Mesenchymal stem cell (in vitro differentiated cells and primary cell): ENCODE measurements at regions not wholly inside any gene's neighbourhood (a gene's known extent, or its start where the extent isn't known, plus 50 kb on each side); places are given as distances from the start of the nearest gene placed in this dataset.

Experiments
- DNase-seq: peaks from one replicate; pipeline ENCODE4 v3.0.0-alpha.2; 2013
- H2AFZ ChIP-seq: one replicate; pipeline ENCODE4 v1.6.1; 2013; ENCODE audit warnings: low read depth, mild to moderate bottlenecking, control low read depth, inconsistent platforms, low read length, moderate library complexity
- H2AK5ac ChIP-seq: 2 replicates; pipeline ENCODE4 v1.6.1; 2013; ENCODE audit warnings: low read length, moderate library complexity, mild to moderate bottlenecking, inconsistent platforms; ENCODE audit not compliant: severe bottlenecking
- H2BK120ac ChIP-seq: one replicate; pipeline ENCODE4 v1.6.1; 2013; ENCODE audit warnings: low read depth, mild to moderate bottlenecking, inconsistent platforms, low read length, moderate library complexity
- H2BK12ac ChIP-seq, 2 experiments: one replicate each; pipeline ENCODE4 v1.6.1; 2013; ENCODE audit warnings: inconsistent platforms in 2 of 2, low read length in 2 of 2, mild to moderate bottlenecking in 2 of 2, moderate library complexity in 2 of 2, control low read depth in 1 of 2
- H2BK15ac ChIP-seq: one replicate; pipeline ENCODE4 v1.6.1; 2013; ENCODE audit warnings: mild to moderate bottlenecking, low read depth, inconsistent platforms; ENCODE audit not compliant: poor library complexity, severe bottlenecking
- H2BK5ac ChIP-seq: 2 replicates; pipeline ENCODE4 v1.6.1; 2013; ENCODE audit warnings: low read depth, mild to moderate bottlenecking, low read length, control low read depth, inconsistent platforms; ENCODE audit not compliant: poor library complexity, severe bottlenecking
- H3K14ac ChIP-seq, 2 experiments: one replicate each; pipeline ENCODE4 v1.6.1; 2013; ENCODE audit warnings: inconsistent platforms in 2 of 2, low read length in 2 of 2, control low read depth in 1 of 2, mild to moderate bottlenecking in 1 of 2, moderate library complexity in 1 of 2
- H3K18ac ChIP-seq, 2 experiments: one replicate each; pipeline ENCODE4 v1.6.1; 2013; ENCODE audit warnings: inconsistent platforms in 2 of 2, low read length in 2 of 2, control low read depth in 1 of 2, low read depth in 1 of 2, mild to moderate bottlenecking in 1 of 2
- H3K23ac ChIP-seq, 2 experiments: one replicate each; pipeline ENCODE4 v1.6.1; 2013; ENCODE audit warnings: inconsistent platforms in 2 of 2, low read length in 2 of 2, mild to moderate bottlenecking in 2 of 2, moderate library complexity in 2 of 2, control low read depth in 1 of 2
- H3K27ac ChIP-seq: 2 replicates; pipeline ENCODE4 v1.5.1; 2013; ENCODE audit warnings: mild to moderate bottlenecking, moderate library complexity, low read length, control low read depth, inconsistent platforms; ENCODE audit not compliant: poor library complexity, severe bottlenecking
- H3K27me3 ChIP-seq, 2 experiments: 2 replicates each; pipeline versions ENCODE4 v1.6.1 to v1.7.0; 2013; ENCODE audit warnings: low read length in 2 of 2, mild to moderate bottlenecking in 2 of 2, moderate library complexity in 2 of 2, control low read depth in 1 of 2, inconsistent platforms in 1 of 2; ENCODE audit not compliant: control insufficient read depth in 1 of 2, insufficient read depth in 1 of 2
- H3K36me3 ChIP-seq, 2 experiments: 2 replicates each; pipeline versions ENCODE4 v1.6.1 to v1.7.0; 2013; ENCODE audit warnings: low read length in 2 of 2, control low read depth in 1 of 2, inconsistent platforms in 1 of 2, low read depth in 1 of 2, mild to moderate bottlenecking in 1 of 2; ENCODE audit not compliant: insufficient read depth in 2 of 2, control insufficient read depth in 1 of 2
- H3K4ac ChIP-seq, 2 experiments: one replicate each; pipeline ENCODE4 v1.6.1; 2013; ENCODE audit warnings: inconsistent platforms in 2 of 2, low read length in 2 of 2, mild to moderate bottlenecking in 2 of 2, moderate library complexity in 2 of 2, control low read depth in 1 of 2, low read depth in 1 of 2
- H3K4me1 ChIP-seq: 2 replicates; pipeline ENCODE4 v1.6.1; 2013; ENCODE audit warnings: low read depth, low read length, control low read depth; ENCODE audit not compliant: control insufficient read depth, insufficient read depth
- H3K4me2 ChIP-seq: 2 replicates; pipeline ENCODE4 v1.6.1; 2013; ENCODE audit warnings: low read length, mild to moderate bottlenecking, inconsistent platforms; ENCODE audit not compliant: poor library complexity, severe bottlenecking
- H3K4me3 ChIP-seq, 2 experiments: 2 replicates each; pipeline versions ENCODE4 v1.5.1 to v1.7.0; 2013; ENCODE audit warnings: low read length in 2 of 2, mild to moderate bottlenecking in 2 of 2, control low read depth in 1 of 2, low read depth in 1 of 2; ENCODE audit not compliant: insufficient read depth in 1 of 2
- H3K79me1 ChIP-seq: replicated peaks from 2 replicates; pipeline ENCODE4 v1.6.1; 2013; ENCODE audit warnings: mild to moderate bottlenecking, control low read depth, low read length, inconsistent platforms; ENCODE audit not compliant: poor library complexity, severe bottlenecking
- H3K9ac ChIP-seq: 2 replicates; pipeline ENCODE4 v1.7.0; 2013; ENCODE audit warnings: mild to moderate bottlenecking, low read length, moderate library complexity
- H3K9me3 ChIP-seq: 2 replicates; pipeline ENCODE4 v1.7.0; 2013; ENCODE audit warnings: mild to moderate bottlenecking, low read length; ENCODE audit not compliant: control insufficient read depth
- H4K8ac ChIP-seq: one replicate; pipeline ENCODE4 v1.6.1; 2013; ENCODE audit warnings: inconsistent platforms, mild to moderate bottlenecking, low read length, moderate library complexity
- H4K91ac ChIP-seq: one replicate; pipeline ENCODE4 v1.6.1; 2013; ENCODE audit warnings: mild to moderate bottlenecking, low read length, inconsistent platforms
- WGBS: methylation state at CpG from one replicate; pipeline ENCODE4 v1.1.7; 2013; ENCODE audit warnings: mixed read lengths; 5-methylcytosine and 5-hydroxymethylcytosine counted together

DNA sequence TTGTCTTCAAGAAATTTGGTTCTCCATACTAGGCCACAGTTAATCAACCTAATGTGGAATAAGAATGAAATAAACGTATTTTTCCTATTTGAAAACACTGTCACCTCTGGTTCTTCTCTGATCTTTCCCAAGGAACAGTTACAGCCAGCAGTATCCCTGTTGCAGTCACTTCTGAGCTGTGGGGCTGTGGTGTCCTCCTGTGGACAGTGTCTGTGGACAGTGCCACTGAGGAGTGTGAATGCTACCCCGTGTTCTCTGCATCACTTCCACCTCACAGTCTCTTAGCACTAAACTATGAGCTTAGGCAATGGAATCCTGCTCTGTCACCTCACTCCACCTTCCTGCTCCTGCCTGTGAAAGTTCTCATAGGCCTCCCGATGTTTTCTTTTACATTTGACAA is 817.5 kb downstream of the VGLL3 start:
- H4K91ac ChIP-seq, result no peak overlapping the region
- no peak overlapping the region for H2BK120ac ChIP-seq
- H3K23ac ChIP-seq, result no peak overlapping the region
- H3K9ac ChIP-seq, result no peak overlapping the region
- no peak overlapping the region for H3K4ac ChIP-seq
- no peak overlapping the region for H4K8ac ChIP-seq
- no peak overlapping the region for H3K4me3 ChIP-seq
- DNase-seq, result no peak
- H3K4me1 ChIP-seq, result no peaks in the 10 kb centered on the region
- no peak overlapping the region for H3K4me2 ChIP-seq
- H2AK5ac ChIP-seq, result no peak overlapping the region
- no peak overlapping the region for H3K14ac ChIP-seq
- H2BK12ac ChIP-seq, result no peak overlapping the region
- no peak overlapping the region for H2BK15ac ChIP-seq
- H3K27ac ChIP-seq, result no peak overlapping the region
- no peak overlapping the region for H2AFZ ChIP-seq
- H3K9me3 ChIP-seq, result no peaks in the 10 kb centered on the region
- H3K27me3 ChIP-seq, result no peaks in the 10 kb centered on the region
- H2BK5ac ChIP-seq, result no peak overlapping the region
- 38% methylated on average over 2 of the region's 3 CpGs for WGBS
- no peaks in the 10 kb centered on the region for H3K79me1 ChIP-seq
- H3K36me3 ChIP-seq, result no peaks in the 10 kb centered on the region
- H3K18ac ChIP-seq, result no peak overlapping the region

DNA sequence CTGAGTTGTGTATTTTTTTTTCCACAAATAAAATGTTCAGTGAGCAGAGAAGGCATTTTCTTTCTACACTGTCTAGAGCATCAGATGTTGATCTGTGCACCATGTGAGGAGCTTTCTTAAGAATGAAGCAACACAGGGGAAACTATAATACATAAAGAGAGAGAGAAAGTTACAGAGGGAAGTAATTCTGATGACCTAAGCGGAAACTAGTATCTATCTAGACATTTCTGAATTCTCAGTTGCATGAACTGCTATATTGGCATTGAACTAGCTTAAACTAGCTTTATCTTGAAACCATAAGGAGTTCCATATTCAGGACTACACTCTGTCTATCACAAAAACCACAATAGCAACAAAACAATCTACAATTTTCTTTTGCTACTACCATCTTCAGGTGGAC is 822.4 kb downstream of the VGLL3 start:
- no peak overlapping the region for H2BK5ac ChIP-seq
- H4K91ac ChIP-seq, result no peak overlapping the region
- H2BK15ac ChIP-seq, result no peak overlapping the region
- DNase-seq, result no peak
- 43% methylated on average over 1 of the region's 1 CpG for WGBS
- no peak overlapping the region for H3K18ac ChIP-seq
- no peak overlapping the region for H2BK120ac ChIP-seq
- no peak overlapping the region for H2BK12ac ChIP-seq
- H3K36me3 ChIP-seq, result no peaks in the 10 kb centered on the region
- H3K27ac ChIP-seq, result no peak overlapping the region
- no peak overlapping the region for H3K4me2 ChIP-seq
- H3K23ac ChIP-seq, result no peak overlapping the region
- no peaks in the 10 kb centered on the region for H3K9me3 ChIP-seq
- no peak overlapping the region for H3K14ac ChIP-seq
- no peak overlapping the region for H2AFZ ChIP-seq
- H3K9ac ChIP-seq, result no peak overlapping the region
- no peak overlapping the region for H3K4ac ChIP-seq
- no peaks in the 10 kb centered on the region for H3K79me1 ChIP-seq
- H4K8ac ChIP-seq, result no peak overlapping the region
- no peaks in the 10 kb centered on the region for H3K27me3 ChIP-seq
- no peaks in the 10 kb centered on the region for H3K4me1 ChIP-seq
- no peak overlapping the region for H3K4me3 ChIP-seq
- no peak overlapping the region for H2AK5ac ChIP-seq

DNA sequence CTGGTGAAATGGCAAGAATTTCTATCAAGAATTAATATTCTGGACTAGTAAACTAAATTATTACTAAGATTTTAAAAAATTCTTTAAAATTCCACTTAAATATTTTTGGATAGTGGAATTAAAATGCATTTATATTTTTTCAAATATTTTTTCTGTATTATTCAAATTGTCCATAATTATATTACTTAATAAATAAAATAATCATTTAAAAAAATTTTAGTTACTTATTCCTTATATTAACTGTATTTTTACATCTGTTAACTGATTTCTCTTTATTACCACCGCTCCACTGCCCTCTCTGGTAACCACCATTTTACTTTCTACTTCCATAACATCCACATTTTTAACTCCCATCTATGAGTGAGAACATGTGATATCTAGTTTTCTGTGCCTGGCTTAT is 828.4 kb downstream of the VGLL3 start:
- no peak overlapping the region for H3K14ac ChIP-seq
- 50% methylated on average over 1 of the region's 1 CpG for WGBS
- H3K27me3 ChIP-seq, result no peaks in the 10 kb centered on the region
- no peak for DNase-seq
- no peak overlapping the region for H4K8ac ChIP-seq
- H3K79me1 ChIP-seq, result no peaks in the 10 kb centered on the region
- no peaks in the 10 kb centered on the region for H3K36me3 ChIP-seq
- no peak overlapping the region for H3K18ac ChIP-seq
- no peak overlapping the region for H2BK15ac ChIP-seq
- no peak overlapping the region for H2BK120ac ChIP-seq
- no peak overlapping the region for H2AK5ac ChIP-seq
- no peak overlapping the region for H4K91ac ChIP-seq
- H3K9ac ChIP-seq, result no peak overlapping the region
- no peak overlapping the region for H3K4ac ChIP-seq
- no peak overlapping the region for H3K4me3 ChIP-seq
- no peak overlapping the region for H2BK5ac ChIP-seq
- H2AFZ ChIP-seq, result no peak overlapping the region
- no peak overlapping the region for H2BK12ac ChIP-seq
- no peak overlapping the region for H3K4me2 ChIP-seq
- no peaks in the 10 kb centered on the region for H3K9me3 ChIP-seq
- H3K4me1 ChIP-seq, result no peaks in the 10 kb centered on the region
- no peak overlapping the region for H3K27ac ChIP-seq
- no peak overlapping the region for H3K23ac ChIP-seq

DNA sequence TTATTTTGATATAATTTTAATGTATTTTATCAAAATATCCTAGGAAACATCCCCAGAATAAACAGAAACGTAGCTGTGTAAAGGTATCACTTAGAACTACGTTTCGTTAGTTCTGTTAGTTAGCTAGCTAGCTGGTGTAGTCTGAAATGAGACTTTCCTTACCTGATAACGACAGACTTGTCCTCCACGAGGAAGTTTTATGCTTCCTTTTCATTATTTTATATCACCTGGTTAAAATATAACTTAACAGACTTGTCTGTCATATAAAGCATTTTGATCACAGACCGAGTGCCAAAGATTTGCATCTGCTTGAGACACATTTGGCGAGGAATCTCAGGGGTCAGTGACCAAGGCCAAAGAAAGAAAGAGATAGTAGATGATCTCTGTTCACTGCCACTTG is 829.5 kb downstream of the VGLL3 start:
- Histone ChIP-seq H4K91ac (no peak overlapping the region), H2BK120ac (no peak overlapping the region), H2AK5ac (no peak overlapping the region), H3K4me2 (no peak overlapping the region), H3K4me1 (no peaks in the 10 kb centered on the region), H3K4ac (no peak overlapping the region), H3K9me3 (no peaks in the 10 kb centered on the region), H2BK15ac (no peak overlapping the region), H3K4me3 (no peak overlapping the region), H2BK5ac (no peak overlapping the region), H3K18ac (no peak overlapping the region), H2BK12ac (no peak overlapping the region), H3K23ac (no peak overlapping the region), H3K27me3 (no peaks in the 10 kb centered on the region), H3K79me1 (no peaks in the 10 kb centered on the region), H4K8ac (no peak overlapping the region), H3K36me3 (no peaks in the 10 kb centered on the region), H3K27ac (no peak overlapping the region), H3K9ac (no peak overlapping the region), H3K14ac (no peak overlapping the region), H2AFZ (no peak overlapping the region)
- DNase-seq, result no peak
- 72% methylated on average over 7 of the region's 7 CpGs for WGBS
